ENCODE measurements at regions not wholly inside any gene's neighbourhood (a gene's known extent, or its start where the extent isn't known, plus 50 kb on each side); places are given as distances from the start of the nearest gene placed in this dataset.
A peak's percentile ranks its signal among the peaks of the same experiment; 100 is the strongest.

DNA sequence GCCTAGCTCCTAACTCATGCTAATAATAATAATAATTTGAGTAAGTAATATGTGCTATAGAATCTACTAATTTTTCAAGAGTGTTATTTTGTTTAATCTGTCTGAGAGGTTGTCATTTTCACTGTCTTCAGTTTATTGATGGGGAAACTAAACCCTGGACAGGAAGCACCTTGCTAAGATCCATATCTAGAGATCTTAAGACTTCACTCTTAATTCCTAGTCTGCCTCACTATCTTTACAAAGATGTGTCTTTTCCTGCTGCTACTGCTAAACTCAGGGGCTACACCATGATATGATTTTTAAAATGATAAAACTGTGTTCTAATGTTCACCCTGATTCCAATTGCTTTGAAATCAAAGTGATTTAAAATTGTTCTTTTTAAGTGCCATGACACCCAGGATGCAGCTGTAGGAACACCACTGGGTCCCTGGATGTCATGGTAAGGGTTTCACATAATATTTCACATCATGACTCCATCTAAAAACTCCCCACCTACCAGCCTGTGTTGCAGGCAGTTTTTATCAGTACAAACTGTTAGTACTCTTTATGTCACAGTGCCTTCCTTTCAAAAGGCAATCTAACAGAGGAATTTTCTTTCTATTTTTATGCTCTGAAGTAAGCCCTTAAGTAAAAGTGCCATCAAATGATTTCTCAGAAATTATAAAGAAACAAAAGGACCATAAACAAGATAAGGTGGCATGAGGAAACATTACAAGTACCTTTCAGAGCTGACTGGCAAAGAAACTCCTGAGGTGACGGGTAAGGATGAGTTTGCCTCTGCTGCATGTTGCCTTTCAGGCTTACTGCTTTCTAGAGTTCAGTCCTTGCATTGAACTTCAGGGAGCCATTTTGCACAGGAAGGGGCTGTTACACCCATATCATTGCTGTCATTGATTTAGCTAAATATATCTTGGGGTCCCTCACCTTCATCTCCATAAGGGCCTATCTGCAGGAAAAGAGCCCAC lies 160.1 kb upstream of the SATB1 start:
- H3K9me3 ChIP-seq (ENCODE audit: control insufficient read depth, insufficient read depth, low read depth, low read length): no peaks in the 10 kb centered on the region
- ChIA-PET CTCF (no interaction called here), POLR2A (no interaction called here)
- H3K27ac ChIP-seq (ENCODE audit: extremely low read depth, low read depth, low read length): no peak overlapping the region
- H3K4me3 ChIP-seq (ENCODE audit: low read depth, low read length): no peak overlapping the region
- TF ChIP-seq ZNF133 (tag by site-specific recombination; IDR thresholded peaks at IDR 0.05): no peak
- TF ChIP-seq ZBTB8A (tag by site-specific recombination; IDR thresholded peaks at IDR 0.05): no peak
- TF ChIP-seq ZNF571 (tag by site-specific recombination; IDR thresholded peaks at IDR 0.05): no peak
- no peak for TF ChIP-seq YY2 (tag by site-specific recombination; IDR thresholded peaks at IDR 0.05)
- TF ChIP-seq ZNF302 (tag by site-specific recombination; IDR thresholded peaks at IDR 0.05; ENCODE audit: low read depth): no peak
- TF ChIP-seq GLI4 (tag by site-specific recombination; IDR thresholded peaks at IDR 0.05): no peak
- TF ChIP-seq ZNF768 (tag by site-specific recombination; IDR thresholded peaks at IDR 0.05): no peak
- H3K36me3 ChIP-seq (ENCODE audit: control insufficient read depth in 2 of 2, insufficient read depth in 1 of 2, low read length in 2 of 2): no peaks in the 10 kb centered on the region
- no peaks in the 10 kb centered on the region for H3K4me1 ChIP-seq (ENCODE audit: control insufficient read depth, insufficient read depth, low read length)

DNA sequence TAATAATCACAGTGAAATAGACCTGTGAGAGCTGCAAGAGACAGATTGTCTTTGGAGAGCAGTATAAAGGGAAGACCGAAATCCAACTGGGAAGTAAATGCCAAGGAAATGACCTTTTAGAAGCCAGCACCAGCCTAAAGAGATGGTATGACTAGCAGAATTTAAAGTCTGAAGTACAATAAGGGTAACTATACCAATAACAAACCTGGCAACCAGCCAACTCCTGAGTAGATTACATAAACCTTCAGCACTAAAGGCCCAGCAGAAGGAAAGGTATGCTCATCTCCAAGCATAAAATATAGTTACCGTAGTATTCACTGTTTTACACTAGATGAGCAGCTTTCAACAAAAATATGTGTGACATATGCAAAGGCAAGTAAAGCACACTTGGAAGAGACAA lies 155.1 kb upstream of the SATB1 start:
- POLR2A ChIA-PET: no interaction called here
- CTCF ChIA-PET: no interaction called here
- Histone ChIP-seq H3K27ac (ENCODE audit: extremely low read depth, low read depth, low read length) (no peak overlapping the region), H3K4me1 (ENCODE audit: control insufficient read depth, insufficient read depth, low read length) (no peaks in the 10 kb centered on the region), H3K4me3 (ENCODE audit: low read depth, low read length) (no peak overlapping the region), H3K36me3 (ENCODE audit: control insufficient read depth in 2 of 2, insufficient read depth in 1 of 2, low read length in 2 of 2) (no peaks in the 10 kb centered on the region), H3K9me3 (ENCODE audit: control insufficient read depth, insufficient read depth, low read depth, low read length) (no peaks in the 10 kb centered on the region)
- TF ChIP-seq ZNF350 (tag by site-specific recombination; IDR thresholded peaks at IDR 0.05) (0 out of 2 replicates have a peak, but pooled peaks have one; percentile 44), ZNF549 (tag by site-specific recombination; IDR thresholded peaks at IDR 0.05) (0 out of 2 replicates have a peak, but pooled peaks have one; percentile 38), ZNF830 (tag by site-specific recombination; IDR thresholded peaks at IDR 0.05; ENCODE audit: low read depth) (0 out of 2 replicates have a peak, but pooled peaks have one; percentile 8)
- TF ChIP-seq, protein P1, sequence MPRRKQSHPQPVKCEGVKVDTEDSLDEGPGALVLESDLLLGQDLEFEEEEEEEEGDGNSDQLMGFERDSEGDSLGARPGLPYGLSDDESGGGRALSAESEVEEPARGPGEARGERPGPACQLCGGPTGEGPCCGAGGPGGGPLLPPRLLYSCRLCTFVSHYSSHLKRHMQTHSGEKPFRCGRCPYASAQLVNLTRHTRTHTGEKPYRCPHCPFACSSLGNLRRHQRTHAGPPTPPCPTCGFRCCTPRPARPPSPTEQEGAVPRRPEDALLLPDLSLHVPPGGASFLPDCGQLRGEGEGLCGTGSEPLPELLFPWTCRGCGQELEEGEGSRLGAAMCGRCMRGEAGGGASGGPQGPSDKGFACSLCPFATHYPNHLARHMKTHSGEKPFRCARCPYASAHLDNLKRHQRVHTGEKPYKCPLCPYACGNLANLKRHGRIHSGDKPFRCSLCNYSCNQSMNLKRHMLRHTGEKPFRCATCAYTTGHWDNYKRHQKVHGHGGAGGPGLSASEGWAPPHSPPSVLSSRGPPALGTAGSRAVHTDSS (tag by site-specific recombination; IDR thresholded peaks at IDR 0.05): no peak
- TF ChIP-seq, protein P2, sequence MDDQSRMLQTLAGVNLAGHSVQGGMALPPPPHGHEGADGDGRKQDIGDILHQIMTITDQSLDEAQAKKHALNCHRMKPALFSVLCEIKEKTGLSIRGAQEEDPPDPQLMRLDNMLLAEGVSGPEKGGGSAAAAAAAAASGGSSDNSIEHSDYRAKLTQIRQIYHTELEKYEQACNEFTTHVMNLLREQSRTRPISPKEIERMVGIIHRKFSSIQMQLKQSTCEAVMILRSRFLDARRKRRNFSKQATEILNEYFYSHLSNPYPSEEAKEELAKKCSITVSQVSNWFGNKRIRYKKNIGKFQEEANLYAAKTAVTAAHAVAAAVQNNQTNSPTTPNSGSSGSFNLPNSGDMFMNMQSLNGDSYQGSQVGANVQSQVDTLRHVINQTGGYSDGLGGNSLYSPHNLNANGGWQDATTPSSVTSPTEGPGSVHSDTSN (CRISPR knock-in tag; IDR thresholded peaks at IDR 0.05): no peak

DNA sequence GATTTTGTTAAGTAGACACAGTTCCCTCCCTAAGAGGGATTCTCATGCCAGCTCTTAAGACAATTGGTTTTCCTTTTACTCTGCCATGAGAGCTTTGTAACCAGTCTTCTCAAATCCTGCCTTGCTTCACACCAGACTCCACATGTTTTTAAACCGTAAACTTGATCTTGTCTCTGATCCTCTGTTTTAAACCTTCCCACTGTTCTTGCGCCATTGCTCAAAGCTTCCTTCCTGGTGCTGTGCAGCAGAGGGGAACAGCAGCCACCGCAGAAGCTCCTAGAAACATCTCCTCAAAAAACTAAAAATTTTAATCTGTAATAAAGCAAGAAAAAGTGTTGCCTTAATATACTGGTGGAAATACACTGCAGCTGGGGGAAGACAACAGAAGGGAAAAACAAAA lies 154.5 kb upstream of the SATB1 start:
- POLR2A ChIA-PET: no interaction called here
- no peaks in the 10 kb centered on the region for H3K9me3 ChIP-seq (ENCODE audit: control insufficient read depth, insufficient read depth, low read depth, low read length)
- no peaks in the 10 kb centered on the region for H3K36me3 ChIP-seq (ENCODE audit: control insufficient read depth in 2 of 2, insufficient read depth in 1 of 2, low read length in 2 of 2)
- H3K4me1 ChIP-seq (ENCODE audit: control insufficient read depth, insufficient read depth, low read length): no peaks in the 10 kb centered on the region
- TF ChIP-seq ZBTB17 (tag by site-specific recombination; IDR thresholded peaks at IDR 0.05): no peak
- no peak for TF ChIP-seq ZNF394 (tag by site-specific recombination; IDR thresholded peaks at IDR 0.05; ENCODE audit: borderline replicate concordance)
- TF ChIP-seq, protein P3, sequence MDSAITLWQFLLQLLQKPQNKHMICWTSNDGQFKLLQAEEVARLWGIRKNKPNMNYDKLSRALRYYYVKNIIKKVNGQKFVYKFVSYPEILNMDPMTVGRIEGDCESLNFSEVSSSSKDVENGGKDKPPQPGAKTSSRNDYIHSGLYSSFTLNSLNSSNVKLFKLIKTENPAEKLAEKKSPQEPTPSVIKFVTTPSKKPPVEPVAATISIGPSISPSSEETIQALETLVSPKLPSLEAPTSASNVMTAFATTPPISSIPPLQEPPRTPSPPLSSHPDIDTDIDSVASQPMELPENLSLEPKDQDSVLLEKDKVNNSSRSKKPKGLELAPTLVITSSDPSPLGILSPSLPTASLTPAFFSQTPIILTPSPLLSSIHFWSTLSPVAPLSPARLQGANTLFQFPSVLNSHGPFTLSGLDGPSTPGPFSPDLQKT (IDR thresholded peaks at IDR 0.05; ENCODE audit: borderline replicate concordance, low read depth, low read length): no peak
- TF ChIP-seq SP7 (tag by site-specific recombination; IDR thresholded peaks at IDR 0.05): no peak
- TF ChIP-seq KLF9 (tag by site-specific recombination; IDR thresholded peaks at IDR 0.05; ENCODE audit: low read depth): no peak
- TF ChIP-seq, protein P4, sequence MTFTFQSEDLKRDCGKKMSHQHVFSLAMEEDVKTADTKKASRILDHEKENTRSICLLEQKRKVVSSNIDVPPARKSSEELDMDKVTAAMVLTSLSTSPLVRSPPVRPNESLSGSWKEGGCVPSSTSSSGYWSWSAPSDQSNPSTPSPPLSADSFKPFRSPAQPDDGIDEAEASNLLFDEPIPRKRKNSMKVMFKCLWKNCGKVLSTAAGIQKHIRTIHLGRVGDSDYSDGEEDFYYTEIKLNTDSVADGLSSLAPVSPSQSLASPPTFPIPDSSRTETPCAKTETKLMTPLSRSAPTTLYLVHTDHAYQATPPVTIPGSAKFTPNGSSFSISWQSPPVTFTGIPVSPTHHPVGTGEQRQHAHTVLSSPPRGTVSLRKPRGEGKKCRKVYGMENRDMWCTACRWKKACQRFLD (tag by site-specific recombination; IDR thresholded peaks at IDR 0.05): no peak
- TF ChIP-seq ZNF202 (tag by site-specific recombination; IDR thresholded peaks at IDR 0.05; ENCODE audit: borderline replicate concordance): no peak
- TF ChIP-seq ZNF843 (tag by site-specific recombination; IDR thresholded peaks at IDR 0.05): no peak
- no peak for TF ChIP-seq ZNF701 (tag by site-specific recombination; IDR thresholded peaks at IDR 0.05)
- TF ChIP-seq, protein P5, sequence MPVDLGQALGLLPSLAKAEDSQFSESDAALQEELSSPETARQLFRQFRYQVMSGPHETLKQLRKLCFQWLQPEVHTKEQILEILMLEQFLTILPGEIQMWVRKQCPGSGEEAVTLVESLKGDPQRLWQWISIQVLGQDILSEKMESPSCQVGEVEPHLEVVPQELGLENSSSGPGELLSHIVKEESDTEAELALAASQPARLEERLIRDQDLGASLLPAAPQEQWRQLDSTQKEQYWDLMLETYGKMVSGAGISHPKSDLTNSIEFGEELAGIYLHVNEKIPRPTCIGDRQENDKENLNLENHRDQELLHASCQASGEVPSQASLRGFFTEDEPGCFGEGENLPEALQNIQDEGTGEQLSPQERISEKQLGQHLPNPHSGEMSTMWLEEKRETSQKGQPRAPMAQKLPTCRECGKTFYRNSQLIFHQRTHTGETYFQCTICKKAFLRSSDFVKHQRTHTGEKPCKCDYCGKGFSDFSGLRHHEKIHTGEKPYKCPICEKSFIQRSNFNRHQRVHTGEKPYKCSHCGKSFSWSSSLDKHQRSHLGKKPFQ (tag by site-specific recombination; IDR thresholded peaks at IDR 0.05): no peak
- no peak for TF ChIP-seq YY1 (tag by site-specific recombination; IDR thresholded peaks at IDR 0.05)
- TF ChIP-seq ZNF169 (tag by site-specific recombination; IDR thresholded peaks at IDR 0.05): no peak
- TF ChIP-seq ZNF747 (tag by site-specific recombination; IDR thresholded peaks at IDR 0.05): no peak
- TF ChIP-seq ZNF354C (tag by site-specific recombination; IDR thresholded peaks at IDR 0.05; ENCODE audit: borderline replicate concordance, low read depth): no peak
- no peak overlapping the region for H3K27ac ChIP-seq (ENCODE audit: extremely low read depth, low read depth, low read length)
- CTCF ChIA-PET: no interaction called here
- no peak overlapping the region for H3K4me3 ChIP-seq (ENCODE audit: low read depth, low read length)

Measured in HEK293 (cell line).